C1 segment of cervical spinal cord (tissue), 14 donors: ENCODE measurements at regions not wholly inside any gene's neighbourhood (a gene's known extent, or its start where the extent isn't known, plus 50 kb on each side); places are given as distances from the start of the nearest gene placed in this dataset.
A peak's percentile ranks its signal among the peaks of the same experiment; 100 is the strongest.

Experiments
- DNase-seq, 14 donors: peaks; one replicate each; lab custom pipeline; 2025; lab: John Stamatoyannopoulos, UW

DNA sequence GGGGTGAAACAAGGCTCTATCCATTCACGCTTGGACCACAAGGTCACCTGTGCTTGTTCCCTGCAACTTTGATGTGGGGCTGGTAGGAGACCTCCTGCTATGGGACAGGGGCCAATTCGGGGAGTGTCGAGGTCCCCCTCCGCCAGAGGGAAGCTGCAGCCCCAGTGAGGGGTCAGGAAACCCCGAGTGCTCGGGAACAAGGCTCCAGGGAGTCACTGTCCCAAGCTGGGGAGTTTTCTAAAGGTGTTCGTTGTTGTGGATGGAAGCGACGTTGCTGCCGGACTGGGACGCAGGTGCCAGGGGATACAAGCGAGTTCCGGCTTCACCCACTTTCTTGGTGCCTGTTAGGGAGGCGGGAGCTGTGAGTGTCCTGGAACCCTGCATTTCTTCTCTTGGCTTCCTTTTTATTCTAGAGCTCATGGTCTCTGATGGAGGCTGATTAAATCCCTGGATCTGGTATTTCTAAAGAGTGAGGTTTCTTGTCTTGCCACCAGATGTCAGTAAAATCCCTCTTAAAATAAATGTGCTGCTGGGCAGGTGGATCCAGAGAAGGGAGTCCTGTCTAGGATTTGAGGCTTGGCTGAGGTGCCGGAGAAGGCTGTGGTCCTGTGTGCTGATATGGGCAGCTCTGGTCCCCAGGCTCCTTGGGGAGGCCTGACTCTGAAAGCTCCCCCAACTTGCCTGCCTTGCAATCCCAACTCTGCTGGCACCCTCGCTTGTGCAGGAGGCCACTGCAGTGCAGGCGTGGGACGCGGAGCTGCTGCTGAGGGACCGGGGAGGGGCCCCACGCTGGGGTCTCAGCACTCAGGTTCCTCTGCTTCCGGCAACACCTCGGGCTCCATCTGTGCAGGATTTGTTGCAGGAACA, 153.9 kb downstream of the TEX29 start:
- peak in 2 of 14 donors; percentile 7 to 10 for DNase-seq

DNA sequence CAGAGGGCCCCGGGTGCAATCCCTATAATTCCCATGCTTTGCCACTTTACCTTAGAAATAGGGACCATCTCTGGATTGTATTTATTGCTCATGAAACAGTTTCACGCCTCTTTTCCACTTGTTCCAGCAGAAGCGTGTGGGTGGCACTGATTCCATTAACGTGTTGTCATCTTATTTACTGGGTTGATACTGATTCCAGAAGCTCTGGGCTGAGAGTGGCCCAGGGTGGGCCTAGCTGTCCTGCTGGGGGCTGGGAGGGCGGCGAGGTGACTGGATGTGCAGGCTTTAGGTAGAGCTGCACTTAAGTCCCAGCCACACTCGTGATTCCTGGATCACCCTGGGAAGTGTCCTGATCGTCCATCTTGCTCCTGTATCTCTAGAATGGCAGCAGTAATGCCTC, 155.0 kb downstream of the TEX29 start:
- DNase-seq = no peak

DNA sequence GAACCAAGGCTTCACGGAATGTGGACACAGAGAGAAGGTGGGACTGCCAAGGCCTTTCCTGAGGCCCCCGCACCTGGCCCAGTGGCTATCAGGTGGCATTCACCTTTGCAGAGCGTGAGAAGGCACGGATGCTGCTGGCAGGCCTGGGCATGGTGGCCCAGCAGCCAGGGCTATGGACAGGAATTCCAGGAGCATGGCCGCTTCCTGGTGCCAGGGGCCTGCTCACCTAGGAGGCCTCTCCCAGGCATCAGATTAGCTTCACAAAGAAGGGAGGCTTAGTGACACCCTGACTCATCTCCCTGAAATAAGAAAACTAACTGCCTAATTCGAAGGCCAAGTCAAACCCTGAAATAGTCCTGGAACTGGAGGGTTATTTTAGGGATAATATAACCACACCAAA, 155.8 kb downstream of the TEX29 start:
- no peak for DNase-seq

DNA sequence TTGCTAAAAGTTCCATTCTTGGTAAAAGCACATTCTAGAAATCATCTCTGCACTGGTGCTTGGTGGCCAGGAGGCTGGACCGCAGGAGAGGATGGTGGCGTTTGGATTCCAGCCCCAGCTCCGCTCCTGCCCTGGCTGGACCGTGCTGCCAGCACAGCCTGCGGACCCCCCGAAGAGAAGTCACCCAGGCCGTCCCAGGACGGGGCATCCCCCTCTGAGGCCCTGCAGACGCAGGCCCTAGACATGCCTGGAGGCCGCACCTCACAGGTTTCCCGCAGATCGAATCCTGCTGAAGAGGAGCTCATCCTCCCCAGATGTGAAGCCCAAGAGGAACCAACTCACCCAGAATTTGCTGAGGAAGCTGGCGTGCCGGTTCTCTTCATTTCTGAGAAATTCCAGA, 159.0 kb downstream of the TEX29 start:
- DNase-seq = no peak

DNA sequence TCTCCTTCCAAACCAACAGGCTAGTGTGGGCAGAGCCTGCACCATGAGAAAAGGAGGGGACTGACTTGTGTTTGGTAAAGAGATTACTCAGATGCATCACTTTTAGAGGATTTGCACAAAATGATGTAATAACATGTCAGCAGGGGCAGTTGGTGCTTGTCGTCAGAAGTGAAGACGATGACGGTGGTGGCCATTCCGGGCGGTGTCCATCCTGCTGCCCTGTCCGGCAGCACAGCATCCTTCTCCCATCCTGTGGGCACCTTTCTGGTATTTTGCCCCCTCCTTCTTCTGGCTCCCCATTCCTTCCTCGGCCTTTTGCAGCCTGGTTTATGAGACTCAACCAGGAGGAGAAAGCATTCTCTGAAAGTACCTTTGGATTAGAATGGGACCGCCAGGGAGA, 160.1 kb downstream of the TEX29 start:
- no peak for DNase-seq

DNA sequence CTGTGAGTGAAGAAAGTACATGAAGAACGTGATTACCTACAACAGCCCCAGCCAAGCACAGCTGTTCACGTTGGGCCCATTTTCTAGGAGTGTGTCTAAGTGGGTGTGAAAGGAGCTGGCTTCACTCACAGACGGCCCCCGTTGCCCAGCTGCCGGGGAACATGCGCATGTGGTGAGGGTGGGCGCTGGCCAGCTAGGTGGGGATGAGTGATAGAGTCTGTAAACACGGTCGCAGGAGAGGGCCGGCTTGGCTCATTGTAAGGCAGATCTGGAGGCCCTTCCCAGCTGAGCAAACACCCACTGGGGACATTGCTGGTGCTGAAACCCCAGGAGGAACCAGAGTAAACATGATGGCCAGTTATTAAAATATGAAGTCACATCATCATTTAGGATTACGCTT, 160.5 kb downstream of the TEX29 start:
- no peak for DNase-seq

DNA sequence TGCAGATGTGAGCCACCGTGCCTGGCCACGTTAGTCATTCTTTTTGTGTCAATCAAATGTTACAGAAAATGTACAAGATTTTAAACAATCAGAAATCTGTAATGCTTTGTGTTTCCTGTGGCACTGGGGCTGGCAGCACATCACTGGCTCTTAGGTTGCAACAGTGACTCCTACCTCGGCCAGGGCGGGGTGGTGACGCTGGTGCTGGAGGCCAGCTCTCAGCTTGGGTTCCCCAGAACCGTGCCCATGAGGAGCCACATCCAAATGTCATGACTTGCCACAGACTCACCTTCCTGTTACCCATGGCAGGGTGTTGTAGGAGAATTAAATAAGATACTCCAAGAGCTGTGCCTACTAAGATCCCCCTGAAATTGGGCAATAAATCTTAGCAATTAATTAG, 161.7 kb downstream of the TEX29 start:
- no peak for DNase-seq

DNA sequence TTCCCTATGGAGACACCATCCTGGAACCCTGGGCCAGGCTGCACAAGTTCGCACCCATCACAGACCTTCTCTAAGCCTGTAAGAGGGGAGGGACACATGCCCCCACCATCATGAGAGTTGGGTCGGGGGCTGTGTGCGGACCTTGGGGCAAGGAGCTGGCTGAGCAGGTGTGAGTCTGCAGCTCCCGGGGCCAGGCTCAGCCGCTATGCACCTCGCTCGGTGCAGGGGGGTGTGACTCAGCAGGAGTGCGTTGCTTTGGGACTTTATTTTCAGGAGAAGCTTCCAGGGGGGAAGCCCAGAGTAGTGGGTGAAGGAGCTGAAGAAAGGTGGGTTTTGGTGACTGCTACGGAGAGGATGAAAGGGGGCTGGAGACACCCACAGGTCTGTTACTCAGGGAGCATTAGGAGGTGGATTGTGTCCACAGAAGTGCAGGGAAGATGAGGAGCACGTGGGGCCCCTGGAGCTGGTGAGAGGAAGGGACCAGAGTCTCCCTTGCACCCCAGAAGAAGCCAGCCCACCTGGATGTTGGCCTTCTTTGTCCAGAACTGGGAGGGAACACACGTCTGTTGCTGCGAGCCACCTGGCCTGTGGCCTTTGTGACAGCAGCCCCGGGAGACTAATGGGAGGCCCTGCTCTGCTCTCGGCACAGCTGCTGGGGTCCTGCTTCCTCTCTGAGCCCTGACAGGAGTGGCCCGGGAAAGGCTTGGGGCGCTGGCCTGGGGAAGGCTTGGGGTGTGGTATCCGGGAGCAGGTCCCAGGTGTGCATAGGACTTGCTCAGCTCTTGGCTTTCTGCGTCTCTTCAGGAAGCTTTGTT, 162.6 kb downstream of the TEX29 start:
- DNase-seq = no peak

DNA sequence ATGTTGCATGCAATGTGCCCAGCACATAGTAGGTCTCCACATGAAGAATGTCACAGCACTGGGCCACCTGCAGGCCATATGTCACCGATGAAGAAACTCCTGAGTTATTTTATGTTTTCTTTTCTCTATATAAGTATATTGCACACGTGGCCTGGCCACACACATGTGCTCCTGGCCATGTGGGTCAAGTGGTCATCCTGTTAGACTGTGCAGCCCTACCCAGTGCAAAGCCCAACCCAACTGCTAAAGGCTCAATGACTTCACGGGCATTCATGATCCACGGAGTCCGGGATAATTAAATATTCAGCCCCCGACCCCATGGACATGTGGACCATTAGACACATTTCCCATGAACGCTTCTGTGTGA, 163.2 kb downstream of the TEX29 start:
- DNase-seq = no peak

DNA sequence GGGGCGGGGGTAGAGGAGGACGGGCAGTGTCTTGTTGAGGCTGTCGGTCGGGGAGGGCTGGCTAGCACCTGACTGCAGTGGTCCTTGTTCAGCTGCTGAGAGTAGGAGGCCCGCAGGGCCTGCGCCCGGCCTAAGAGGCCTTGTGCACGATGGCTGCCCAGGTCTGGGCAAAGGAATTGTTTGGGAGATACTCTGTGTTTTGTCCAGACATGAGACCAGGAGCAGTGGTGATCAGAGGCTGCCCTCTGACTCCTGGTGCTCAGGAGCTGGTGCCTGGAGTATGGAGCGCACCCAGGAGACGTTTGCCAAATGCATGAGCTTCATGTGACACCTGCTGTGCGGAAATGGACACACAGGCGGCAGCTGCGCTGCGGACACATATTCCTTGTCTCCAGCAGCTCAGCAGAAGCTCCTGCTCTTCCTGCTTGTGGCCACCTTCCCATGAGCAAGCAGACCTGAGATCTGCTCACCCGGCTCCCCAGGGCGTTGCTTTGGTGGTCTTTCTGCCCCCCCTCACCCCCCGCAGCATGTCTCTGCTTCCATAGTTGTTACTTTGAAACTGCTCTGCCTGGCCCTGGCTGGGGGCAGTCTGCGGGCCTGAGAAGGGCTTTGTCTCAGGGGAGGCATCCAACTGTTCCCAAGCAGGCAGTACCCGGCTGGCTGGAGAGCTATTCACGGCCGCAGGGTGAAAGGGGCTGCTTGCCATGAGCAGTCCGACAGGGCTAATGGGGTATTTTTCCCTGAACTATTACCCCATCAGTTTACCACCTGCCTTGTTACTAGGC, 163.9 kb downstream of the TEX29 start:
- no peak for DNase-seq

DNA sequence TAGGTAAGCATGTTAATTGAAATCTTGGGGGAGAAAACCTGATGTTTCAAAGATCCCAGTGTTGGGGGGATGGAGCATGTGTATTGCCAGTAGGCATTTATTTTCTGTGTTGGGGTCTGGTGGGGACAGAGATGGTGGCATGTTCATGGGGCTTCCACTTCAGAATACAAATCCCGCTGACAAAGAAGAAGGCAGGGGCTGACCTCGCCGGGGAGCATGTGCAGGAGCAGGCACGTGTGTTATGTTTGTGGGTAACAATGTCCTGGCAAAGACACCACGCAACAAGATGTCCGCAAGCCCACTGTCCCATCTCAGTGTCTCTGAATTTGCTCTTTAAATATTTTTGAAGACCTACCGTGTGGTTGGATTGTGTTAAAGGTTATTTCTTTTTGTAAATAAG, 164.5 kb downstream of the TEX29 start:
- DNase-seq = no peak

DNA sequence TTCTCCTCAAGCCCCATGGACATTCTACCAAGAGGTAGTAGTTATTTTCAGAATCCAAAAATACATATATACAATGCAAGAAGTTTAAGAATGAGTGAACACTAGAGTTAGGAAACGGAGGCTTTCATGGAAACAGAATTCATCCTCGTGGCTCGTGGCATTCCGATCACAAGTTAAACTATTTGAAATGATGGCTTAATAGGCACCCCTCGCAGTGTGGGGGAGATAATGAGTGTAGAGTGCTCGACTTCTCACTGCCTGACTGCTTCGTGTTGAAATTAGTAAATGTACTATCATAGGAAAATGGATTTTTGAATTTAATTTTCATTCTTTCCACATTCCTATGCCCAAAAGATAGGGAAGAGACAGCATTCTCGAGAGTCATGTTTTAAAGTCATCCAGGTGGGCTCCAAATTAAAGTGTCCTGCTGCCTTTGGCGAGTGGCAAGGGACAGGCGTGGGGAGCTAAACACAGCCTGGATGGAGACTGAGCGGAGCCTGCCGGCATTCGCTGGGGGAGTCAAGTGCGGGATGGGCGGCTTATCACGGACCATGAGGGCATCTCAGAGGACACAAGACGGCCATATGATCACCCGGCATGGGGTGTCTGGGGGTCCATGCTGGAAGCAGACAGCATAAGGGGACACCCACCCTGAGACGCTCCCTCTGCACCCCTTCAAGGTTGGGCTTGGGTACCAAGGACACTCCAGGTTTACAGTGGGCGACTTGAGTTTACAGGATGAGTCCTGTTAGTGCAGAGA, 165.2 kb downstream of the TEX29 start:
- no peak for DNase-seq

DNA sequence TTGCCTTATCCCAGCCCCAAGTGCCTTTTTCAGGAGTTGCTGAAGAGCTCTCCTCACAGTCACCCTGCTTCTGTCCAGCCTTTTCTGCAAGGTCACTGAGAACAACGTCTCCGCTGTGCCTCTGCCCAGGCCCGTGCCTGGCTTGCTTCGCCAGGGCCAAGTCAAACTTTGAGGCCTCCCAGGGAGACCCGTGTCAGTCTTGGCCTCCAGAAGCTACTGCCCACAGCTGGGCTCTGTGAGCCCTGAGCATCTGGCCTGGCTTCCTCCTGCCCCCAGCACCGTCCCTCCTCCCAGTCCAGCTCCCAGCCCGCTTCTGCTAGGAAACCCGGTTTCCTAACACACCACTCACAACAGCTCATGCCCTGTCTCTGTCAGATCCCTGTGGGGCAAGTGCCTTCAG, 165.9 kb downstream of the TEX29 start:
- DNase-seq = no peak

DNA sequence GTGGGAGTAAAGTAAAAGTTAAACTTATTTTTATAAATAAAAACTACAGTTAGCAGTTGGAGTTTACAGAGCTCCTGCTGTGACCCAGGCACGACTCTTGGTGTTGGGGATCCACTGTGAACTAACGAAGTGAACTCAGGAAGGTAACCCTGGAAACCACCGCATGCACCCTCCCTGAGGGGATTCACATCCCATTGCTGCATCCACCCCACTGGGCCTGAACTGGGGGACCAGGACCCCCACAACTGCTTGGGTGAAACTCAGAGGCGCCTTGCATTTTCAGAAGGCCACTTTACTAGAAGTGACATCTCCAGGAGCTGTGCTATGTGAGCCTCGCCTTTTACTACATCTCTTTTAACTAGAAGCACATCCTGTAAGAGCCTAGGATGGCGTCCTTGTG, 166.4 kb downstream of the TEX29 start:
- DNase-seq = no peak

DNA sequence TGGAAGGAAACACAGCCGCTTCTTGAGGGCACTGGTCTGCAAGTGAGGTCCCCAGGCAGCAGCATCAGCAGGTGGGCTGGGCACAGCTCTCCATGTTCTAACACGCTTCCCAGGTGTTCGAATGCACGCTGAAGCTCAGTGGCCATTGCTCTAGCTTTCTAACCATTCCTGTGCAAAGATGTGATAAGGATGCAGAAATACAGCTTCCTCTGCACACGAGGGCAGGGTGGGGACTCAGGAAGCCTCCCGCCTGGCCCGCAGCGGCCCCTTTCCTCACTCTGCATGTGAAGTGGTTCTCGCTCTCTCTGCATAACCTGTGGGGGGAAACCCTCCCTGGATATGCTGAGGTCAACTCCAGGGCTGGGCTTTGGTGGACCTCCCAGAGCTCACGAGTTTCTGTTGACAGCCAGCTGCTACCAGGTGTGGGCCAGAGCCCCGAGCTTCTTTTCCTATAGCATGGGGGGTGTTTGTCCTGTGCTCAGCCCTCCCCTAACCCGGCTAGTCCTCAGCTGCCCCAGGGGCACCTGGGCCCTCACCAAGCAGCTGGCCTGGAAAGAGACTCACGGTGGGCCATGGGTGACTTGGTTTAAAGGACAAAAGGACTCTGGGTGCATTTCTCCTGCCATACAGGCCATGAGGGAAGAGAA, 168.2 kb downstream of the TEX29 start:
- DNase-seq = no peak

DNA sequence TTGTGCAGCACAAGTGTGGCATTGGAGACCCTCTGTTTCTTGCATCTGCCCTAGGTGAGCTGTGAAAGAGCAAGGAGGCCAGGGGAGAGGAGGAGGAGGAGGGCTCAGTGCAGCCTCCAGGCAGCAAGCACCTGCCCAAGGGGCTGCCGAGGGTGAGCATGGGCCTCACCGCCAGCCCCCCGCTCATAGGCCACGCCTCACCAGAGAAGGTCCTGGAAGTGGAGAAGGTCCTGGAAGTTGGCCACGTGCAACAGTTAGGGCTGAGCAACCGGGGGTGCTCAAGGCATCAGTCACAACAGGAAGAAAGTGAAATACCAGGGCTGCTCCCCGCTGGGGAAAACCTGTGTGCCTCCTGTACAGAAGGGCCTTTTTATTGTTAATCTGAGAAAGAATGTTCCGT, 168.9 kb downstream of the TEX29 start:
- DNase-seq = no peak

DNA sequence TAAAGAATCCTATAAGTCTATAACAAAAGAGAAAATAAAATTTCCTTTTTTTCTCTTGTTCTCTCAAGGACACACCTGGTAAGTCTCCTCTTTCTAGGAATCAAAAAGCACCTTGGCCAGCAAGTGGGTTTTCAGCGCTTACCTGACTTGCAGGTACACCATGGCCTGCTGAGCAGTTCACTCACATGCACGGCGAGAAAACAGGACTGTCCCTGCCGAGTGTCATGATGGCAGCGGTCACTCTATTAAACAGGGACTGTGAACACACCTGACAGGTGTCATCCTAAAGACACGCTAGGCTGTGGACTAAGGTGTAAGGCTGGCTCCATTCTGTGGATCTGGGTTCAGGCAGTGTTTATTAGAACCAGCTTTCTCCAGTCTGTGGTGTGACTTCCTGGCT, 170.2 kb downstream of the TEX29 start:
- DNase-seq = no peak

DNA sequence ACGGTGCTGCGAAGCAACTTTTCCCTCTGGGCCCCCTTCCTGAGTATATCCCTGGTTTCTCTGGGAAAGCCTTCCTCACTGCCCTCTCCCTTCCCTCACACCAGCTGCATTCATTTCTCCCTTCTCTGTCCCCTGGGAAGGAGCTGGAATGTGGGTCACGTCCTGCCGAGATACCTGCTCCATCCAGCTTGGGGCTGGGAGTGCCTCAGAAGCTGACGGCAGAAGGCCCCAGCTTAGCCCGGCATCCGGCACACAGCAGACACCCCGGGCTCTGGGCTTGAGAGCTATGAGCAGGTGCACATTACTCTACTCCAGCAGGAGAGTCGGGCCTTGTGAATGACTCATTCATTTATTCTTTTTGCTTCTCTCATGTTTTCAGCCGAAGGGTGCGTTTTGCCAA, 170.6 kb downstream of the TEX29 start:
- DNase-seq = no peak

DNA sequence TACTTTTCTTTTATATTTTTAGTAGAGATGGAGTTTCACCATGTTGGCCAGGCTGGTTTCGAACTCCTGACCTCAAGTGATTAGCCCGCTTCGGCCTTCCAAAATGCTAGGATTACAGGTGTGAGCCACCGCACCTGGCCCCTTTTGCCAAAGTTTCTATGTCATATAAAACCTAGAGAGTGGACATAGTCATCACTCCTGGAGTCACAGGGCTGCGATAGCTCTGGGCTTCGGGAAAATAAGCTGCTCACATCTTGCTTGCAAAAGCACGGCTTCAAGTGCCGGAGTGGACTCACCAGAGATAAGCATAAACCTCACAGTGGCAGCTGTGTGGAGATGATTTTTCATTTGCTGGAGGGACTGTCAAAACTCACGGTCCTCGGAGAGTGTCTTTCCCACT, 171.2 kb downstream of the TEX29 start:
- DNase-seq = no peak

DNA sequence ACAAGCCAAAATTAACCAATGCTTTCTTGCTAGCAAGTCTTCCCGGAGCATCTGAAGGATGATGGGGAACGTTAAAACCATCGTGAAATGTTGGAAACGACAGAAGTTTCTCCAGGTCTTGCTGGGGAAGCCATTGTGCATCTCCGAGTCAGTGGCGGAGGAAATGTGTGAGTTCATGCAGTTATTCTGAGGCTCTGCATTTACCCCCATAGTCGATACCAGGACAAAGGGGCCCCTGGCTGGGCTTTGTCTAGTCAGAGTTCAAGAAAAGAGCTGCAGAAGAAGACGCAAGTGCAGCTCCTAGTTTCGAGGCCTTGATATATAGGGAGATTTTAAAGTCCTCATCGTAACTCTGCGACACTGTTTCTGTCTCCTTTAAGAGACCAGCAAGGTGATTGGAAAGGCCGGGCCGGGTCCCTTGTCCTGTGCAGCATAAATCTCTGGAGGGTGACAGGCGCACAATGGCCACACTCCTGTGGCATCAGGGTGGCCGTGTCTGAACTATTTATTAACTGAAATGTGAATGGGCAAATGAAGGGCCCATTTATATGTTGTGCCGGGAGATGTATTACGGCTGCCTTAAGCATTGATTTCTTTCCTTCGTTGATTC, 172.0 kb downstream of the TEX29 start:
- DNase-seq = no peak

DNA sequence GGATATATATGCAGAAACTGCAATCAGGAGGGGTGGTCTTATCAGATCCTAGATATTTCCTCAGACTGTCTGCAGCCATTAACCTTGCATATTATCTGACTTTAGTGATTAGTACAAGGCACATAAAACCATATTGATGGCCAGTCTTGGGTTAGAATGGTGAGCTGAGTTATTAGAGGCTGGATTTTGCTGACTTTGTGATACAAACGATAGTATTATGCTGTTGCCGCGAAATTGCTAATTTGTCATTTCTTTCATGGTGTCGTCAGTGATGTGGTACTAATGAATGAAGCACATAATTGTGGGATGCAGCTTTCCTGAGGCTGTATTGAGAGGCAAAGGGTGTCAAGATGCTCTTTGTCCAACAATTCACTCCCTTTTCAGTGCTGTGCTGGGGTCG, 172.5 kb downstream of the TEX29 start:
- DNase-seq = no peak
